Stimulated activated naive CD4-positive, alpha-beta T cell (primary cell): ENCODE measurements at regions not wholly inside any gene's neighbourhood (a gene's known extent, or its start where the extent isn't known, plus 50 kb on each side); places are given as distances from the start of the nearest gene placed in this dataset.

Experiments used
- DNase-seq, 6 experiments: peaks; one replicate each; lab custom pipeline; 2025; lab: John Stamatoyannopoulos, UW

DNA sequence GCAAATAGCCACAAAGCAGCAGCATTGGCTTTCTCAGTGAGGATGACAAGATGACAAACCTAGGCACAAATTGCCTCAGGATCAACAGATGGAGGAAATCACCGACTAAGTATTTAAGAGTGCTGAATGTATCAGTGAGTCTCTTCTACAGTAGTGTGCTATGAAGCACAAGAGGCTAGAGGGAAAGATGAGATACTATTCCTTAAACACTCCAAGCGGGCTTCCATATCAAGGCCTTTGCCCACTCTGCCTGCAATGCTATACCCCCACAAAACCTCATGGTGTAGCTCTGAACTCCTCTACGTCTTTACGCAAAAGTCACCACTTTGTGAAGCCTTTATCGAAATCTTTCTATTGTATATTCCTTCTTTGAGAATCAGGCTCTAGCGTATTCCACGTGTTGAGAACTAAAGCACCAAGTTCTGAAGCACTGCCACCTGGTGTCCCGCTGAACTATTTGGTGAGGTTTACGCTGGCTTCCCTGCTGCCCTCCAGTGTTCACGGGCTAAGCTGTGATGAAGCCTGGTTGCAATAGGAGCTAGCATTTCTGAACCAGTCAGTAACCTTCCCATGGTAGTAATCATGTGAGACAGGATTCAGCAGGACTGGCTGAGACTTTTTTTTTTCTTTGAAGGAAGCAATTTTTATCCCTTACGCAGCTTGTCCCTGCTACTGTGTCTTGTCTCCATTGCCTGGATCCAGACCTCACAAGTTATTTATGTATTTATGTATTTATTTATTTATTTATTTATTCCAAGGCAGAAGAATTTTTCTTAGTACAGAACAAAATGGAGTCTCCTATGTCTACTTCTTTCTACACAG, 426.5 kb upstream of the OR4E1 start:
- DNase-seq: peak; percentile 20 to 63 (median 41)

DNA sequence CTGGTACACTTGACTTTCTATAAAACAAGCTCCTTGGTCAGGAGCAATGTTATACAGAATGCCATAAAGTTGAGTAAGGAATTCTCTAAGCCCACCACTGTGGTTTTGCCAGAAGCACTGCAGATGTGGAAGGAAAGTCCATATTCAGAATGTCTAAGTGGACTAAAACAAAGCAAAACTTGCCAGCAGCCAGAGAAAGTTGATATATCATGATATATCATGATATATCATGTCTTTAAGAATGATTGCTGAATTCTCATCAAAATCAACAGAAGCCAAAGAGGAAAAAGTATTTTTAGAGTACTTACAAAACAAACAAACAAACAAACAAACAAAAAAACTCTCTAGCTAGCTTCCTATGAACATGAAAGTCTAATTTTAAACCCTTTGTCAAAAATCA, 424.8 kb upstream of the OR4E1 start:
- DNase-seq: no peak

DNA sequence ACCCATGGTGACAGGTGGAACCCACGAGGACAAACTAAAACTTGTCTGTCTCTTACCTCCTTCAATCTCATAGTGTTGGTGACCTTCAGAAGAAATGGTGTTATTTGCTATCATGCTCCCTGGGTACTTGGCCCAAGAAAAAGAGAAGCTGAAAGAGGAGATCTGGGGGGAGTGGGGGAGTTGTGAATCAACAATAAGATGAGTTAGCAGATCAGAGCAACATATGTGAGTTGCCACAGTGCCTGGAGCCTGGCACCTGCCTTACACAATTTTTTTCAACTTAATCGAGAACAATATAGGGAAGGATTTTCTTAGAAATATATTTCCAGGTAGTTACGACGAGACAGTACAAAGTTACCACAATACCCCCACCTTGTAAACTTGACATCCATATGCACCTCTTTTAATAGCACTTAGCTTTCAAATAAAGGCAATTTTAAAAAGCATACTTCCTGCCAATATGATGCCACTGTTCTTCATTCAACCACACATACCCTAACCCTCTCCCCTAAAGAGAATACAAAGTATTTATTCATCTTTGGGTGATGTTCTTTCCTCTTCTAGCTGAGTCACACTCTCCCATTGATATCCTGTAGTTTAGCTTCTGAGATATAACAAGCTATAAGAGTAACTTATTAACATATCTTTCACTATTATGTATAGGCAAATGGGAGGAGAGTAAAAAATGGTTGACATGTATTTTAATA, 424.1 kb upstream of the OR4E1 start:
- DNase-seq: no peak

DNA sequence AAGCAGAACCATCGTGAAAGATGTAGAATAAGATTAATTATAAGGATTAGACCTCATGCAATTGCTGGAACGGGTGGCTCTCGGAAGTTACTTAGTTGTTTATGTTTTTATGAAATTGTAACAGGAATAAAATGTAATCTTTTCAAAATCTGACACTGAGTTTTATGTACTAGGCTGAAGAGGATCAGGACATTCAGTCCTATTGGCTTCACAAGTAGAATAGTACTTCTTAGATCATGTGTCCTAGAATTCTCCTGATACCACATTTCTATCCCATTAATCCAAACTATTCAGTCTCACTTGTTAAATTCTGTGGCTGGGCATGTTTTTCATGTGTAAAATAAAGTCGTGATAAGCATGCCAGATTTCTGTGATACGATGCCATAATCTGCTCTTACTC, 423.5 kb upstream of the OR4E1 start:
- no peak for DNase-seq

DNA sequence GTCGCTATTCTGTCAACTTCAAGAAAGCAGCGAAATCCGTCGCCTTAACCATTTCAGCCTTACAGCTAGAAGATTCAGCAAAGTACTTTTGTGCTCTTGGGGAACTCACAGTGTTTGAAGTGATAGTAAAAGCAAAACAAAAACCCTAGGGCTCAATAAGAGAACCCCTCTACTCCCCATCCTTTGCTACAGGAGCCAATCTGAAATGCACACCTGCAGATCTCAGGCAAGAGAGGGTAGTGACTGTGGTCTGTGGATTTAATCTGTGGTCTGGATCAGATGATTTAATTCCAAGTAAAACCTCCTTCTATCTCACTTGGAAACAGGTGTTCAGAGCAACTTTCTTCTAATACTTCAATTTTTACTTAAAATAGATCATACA, 422.9 kb upstream of the OR4E1 start:
- DNase-seq: peak in 3 of 6 experiments; percentile 27 to 43 (median 32)

DNA sequence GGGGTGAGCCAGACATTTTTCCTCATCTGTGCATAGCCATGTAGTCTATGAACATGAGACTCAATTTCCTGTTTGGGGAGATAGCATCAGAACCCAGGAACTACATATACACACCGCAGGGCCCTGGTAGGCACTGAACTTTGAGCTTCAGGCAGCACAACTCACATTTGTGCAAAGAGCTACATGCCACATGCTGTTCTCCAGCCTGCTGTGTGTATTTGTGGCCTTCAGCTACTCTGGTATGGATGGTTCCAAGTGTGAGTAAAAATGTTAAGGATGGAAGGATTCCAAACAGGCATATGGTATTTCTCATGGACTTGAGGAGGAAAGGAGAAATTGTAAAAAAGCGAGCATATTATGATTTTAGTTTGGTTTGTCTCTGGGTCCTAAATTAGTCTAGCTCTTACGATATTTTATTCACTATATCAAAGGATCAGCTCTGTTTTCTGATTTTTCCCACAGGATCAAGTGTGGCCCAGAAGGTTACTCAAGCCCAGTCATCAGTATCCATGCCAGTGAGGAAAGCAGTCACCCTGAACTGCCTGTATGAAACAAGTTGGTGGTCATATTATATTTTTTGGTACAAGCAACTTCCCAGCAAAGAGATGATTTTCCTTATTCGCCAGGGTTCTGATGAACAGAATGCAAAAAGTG, 422.4 kb upstream of the OR4E1 start:
- peak in 5 of 6 experiments; percentile 13 to 36 (median 19) for DNase-seq

DNA sequence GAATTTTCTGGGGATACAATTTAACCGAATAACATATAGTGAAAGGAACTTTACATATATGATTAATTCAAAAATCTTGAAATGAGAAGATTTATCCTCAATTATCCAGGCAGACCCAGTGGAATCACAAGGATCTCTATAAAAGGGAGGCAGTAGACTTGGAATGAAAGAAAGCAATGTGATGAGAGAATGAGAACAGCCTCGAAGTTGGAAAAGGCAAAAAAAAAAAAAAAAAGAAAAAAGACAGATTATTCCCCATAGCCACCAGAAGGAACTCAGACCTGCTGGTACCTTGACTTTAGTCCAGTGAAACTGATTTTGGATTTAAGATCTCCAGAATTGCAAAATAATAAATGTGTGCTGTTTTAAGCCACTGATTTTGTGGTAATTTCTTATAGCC, 416.3 kb upstream of the OR4E1 start:
- DNase-seq: no peak

DNA sequence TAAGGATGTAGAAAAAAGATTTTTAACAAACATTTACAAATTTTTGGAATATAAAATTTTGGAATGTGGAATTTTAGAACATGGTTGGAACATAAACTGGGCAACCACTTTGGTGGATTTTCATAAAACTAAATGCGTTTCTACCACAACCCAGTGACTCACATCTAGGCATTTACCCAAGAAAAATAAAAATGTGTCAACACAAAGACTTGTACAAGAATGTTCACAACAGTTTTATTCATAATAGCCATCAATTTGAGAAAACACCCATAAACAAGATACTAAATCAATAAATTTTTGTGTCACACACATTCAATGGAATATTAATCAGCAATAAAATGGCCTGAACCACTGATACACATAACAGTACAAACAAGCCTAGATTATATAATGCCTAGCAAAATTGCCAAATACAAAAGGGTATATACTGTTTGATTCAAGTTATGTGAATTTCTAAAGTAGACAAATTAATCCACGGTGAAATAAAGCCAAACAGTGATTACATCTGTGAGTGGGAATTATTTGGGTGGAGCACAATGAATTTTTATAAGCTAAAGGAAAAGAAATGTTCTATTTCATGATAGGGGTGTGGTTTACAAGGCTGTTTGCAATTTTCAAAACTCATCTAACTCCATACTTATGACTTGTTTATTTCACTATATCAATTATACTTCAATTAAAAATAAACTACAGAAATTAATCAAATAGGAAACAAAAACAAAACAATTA, 415.2 kb upstream of the OR4E1 start:
- DNase-seq: no peak

DNA sequence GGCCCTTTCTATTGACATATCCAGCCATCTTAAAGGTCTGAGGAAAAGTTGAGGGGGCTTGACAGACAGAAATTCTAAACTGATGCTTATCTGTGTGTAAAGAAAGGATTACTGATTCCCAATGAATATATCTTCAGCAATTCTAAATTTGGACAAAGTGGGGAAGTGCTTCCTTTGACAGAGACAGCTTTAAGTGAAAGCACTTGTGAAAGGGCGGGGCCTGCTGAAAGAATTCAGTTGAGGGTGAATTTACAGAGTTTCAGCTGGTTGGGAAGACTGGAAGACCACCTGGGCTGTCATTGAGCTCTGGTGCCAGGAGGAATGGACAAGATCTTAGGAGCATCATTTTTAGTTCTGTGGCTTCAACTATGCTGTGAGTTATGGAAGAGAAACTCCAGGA, 412.5 kb upstream of the OR4E1 start:
- peak in 1 of 6 experiments; percentile 1 for DNase-seq

DNA sequence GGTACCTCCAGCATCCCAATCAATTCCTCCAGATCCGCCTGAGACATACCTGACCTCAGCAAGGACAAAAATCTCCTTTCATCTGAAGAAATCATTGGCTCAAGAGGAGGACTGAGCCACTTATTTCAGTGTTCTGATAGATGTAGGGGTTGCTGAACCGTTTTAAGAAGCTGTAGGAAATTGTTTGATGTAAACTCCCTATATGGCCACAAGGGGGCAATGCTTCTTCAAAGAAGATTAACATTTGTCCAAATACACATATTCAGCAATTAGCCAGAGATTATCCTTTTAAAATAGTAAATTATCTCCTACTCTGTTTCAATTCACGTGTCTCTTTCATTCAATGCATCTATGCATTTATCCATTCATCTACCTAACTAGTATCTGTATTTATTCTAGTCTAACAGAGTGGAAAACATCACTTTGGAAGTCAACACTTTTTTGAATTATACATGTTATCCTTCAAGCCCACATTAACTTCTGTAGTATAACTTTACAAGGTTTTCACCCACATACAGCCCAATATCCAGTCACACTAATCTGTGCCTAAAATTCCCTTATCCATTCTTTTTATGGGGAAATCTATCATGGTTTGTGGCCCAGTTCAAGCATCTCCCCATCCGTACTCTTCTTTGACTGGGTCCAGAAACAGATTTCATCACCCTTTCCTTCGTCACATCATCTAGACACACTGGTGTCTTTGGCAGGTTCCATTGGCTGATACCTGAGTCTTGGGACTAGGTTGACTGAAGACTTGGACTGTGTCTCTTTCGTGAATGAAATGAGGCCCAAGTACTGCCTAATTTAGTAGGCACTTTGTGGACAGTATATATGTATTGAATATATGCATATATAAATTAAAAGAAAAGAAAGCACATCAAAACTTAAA, 411.0 kb upstream of the OR4E1 start:
- peak in 4 of 6 experiments; percentile 6 to 54 (median 35) for DNase-seq

DNA sequence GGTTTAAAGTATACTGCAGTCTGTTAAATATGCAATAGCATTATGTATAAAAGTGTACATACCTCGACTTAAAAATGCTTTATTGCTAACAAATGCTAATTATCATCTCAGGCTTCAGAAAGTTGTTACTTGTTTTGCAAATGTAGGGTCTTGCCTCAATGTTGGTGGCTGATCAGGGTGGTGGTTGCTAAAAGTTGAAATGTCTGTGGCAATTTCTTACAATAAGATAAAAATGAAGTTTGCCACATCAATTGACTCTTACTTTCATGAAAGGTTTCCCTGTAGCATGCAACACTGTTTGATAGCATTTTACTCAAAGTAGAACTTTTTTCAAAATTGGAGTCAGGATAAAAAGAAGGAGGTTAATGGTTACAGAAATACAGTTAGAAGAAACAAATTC, 407.7 kb upstream of the OR4E1 start:
- peak in 3 of 6 experiments; percentile 39 to 46 (median 40) for DNase-seq

DNA sequence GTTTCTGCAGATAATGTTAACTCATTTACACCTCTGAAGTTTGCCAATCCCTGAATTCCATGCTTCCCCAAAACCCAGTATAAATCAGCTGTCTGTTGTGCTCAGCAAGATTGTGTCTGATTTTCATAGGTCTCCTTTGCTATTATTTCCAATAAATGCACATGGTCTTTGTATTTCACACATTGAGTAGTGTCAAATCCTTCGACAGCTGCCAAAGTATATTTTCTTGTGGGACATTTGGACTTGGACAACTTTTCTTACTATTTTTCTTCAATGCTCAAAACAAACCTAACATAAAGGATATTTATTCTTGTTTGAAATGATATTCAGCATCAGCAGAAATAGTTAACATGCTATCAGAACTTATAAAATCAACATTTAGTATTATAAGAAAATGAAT, 406.1 kb upstream of the OR4E1 start:
- DNase-seq: no peak

DNA sequence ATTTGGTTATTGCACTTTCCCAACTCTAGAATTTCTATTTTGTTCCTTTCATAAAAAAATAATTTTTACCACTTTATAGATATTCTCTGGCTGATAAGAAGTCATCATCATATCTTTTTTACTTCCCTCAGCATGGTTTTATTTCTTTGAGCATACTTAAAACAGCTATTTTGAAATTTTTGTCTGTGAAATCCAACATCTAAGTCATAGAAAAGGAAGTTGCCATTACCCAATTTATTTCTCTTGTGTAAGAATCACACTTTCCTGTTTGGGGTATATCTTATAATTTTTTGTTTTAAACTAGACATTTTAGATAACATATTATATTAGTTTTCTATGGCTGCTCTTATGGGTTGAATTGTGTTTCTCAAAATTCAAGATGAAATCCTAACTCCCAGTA, 400.2 kb upstream of the OR4E1 start:
- DNase-seq: no peak

DNA sequence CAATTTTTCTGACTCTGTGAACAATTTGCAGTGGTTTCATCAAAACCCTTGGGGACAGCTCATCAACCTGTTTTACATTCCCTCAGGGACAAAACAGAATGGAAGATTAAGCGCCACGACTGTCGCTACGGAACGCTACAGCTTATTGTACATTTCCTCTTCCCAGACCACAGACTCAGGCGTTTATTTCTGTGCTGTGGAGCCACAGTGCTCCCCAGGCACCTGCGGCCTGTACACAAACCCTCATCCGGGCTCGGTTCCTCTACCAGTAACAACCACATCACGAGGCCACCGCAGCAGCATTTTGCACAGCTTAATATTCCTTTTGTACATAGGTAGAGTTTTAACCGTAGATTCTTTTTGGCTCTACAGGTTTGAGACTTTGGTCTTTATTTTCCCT, 397.4 kb upstream of the OR4E1 start:
- DNase-seq: peak; percentile 15 to 77 (median 58)

DNA sequence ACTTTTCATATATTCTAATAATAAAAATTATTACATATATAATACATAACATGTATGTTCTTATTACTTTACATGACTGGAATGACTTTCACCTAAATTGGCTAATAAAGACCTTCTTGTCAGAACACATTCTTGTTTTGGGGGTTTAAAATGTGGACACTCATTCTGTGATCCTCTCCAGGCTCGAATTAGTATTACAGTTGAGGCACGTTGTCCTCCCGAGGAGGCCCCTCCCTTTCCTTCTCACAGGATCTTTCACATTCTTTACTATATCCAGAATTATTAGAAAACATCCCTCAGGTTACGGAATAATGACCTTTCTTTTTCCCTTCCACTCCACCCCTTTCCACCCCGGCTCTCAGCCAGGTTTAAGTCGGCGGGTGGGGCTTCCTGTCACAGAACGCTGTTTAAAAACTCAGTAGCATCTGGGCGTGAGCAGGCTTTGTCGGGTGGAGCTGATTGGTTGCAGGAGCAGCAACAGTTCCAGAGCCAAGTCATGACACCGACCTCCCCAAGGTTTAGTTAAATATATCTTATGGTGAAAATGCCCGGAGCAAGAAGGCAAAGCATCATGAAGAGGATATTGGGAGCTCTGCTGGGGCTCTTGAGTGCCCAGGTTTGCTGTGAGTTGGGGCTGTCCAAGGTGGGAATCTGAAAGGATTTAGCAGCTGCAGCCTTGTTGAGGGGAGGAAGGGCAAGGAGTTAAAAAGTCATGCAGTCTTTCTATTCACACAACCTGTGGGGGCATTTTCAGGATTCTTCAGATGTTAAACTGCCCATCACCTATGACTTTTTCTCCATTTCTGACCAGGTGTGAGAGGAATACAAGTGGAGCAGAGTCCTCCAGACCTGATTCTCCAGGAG, 396.7 kb upstream of the OR4E1 start:
- peak; percentile 27 to 68 (median 57) for DNase-seq

DNA sequence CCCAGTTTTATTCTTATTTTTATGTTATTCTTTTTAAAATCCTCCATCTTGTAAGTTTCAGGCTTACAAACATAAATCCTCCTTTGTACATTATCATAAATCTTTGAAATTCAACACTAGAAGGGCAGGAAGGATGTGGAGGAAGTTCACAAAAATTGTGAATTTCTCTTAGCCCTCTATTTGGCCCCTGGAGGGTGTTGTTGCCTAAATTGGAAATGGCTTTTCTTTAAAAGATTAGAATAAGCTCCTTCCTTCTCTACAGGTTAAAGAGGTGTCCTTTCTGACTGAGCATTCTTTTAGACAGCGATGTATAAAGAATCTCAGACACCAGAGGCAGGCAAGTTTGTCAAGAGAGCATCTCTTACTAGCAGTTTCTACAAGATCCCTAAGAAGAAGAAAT, 391.7 kb upstream of the OR4E1 start:
- DNase-seq: peak in 3 of 6 experiments; percentile 11 to 36 (median 23)

DNA sequence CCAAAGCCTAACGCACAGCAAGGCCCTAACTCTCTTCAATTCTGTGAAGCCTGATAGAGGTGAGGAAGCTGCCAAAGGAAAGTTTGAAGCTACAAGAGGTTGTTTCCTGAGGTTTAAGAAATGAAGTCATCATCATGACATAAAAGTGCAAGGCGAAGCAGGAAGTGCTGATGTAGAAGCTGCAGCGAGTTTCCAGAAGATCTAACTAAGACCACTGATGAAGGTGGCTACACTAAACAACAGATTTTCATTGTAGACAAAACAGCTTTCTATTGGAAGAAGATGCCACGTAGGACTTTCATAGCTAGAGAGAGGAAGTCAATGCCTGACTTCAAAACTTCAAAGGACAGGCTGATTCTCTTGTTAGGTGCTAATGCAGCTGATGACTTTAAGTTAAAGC, 385.6 kb upstream of the OR4E1 start:
- DNase-seq: peak in 3 of 6 experiments; percentile 11 to 44 (median 13)

DNA sequence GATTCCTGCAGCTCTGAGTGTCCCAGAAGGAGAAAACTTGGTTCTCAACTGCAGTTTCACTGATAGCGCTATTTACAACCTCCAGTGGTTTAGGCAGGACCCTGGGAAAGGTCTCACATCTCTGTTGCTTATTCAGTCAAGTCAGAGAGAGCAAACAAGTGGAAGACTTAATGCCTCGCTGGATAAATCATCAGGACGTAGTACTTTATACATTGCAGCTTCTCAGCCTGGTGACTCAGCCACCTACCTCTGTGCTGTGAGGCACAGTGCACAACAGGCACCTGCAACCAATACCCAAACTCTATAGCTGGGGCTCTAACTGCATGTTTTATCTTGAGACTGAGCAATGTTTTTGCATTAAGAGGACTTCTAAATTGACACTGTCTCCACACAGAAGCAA, 379.2 kb upstream of the OR4E1 start:
- peak in 4 of 6 experiments; percentile 2 to 41 (median 6) for DNase-seq

DNA sequence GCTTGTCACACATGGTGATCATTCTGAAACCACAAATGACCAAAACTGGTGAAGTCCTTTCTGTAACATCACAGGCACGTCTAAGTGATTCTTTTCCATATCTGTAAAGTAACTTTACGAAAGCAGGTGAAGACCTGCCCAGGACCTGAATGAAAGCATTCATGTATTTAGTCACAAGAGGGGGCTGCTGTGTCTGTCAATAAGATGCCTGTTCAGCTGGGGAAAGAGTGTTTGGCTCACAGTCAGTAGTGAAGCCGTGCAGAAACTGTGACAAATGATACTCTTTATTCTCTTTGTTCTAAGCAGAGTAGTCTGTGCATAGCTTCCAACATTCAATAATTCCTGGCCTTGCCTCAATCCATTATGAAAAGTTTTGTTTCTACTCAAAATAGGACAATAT, 373.5 kb upstream of the OR4E1 start:
- peak in 5 of 6 experiments; percentile 6 to 67 (median 53) for DNase-seq

DNA sequence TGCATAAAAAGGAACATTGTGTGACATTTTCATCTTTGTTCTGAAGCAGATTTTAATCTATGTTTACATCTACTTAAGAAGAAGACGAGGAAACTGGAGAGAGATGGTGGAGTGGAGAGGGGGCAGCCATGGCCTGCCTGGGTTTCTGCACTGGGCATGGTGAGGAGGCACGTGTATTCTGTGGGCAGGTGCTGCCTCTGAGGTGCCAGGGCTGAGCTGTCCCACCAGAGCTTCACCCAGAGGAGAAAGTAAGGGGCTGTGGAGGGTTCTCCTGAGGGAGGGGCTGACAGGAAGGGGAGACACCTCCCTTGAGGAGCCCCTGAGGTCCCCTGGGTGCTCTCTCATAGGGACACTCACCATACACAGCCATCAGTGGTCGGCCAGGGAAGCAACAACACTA, 372.4 kb upstream of the OR4E1 start:
- no peak for DNase-seq
